K562 (cell line): ENCODE measurements at regions not wholly inside any gene's neighbourhood (a gene's known extent, or its start where the extent isn't known, plus 50 kb on each side); places are given as distances from the start of the nearest gene placed in this dataset.

ENCODE experiments used
- ATAC-seq: fragments of 200-7000 bp; cut with Tn5 transposase; 3 replicates; pipeline ENCODE4 v1.9.1; 2020; ENCODE audit warnings: moderate library complexity
- BruUV-seq: library from RNA; stranded (reverse); fragments of 400-500 nt; replicated peaks from 2 replicates; lab custom pipeline; 2021; lab: Mats Ljungman, UMichigan
- CTCF ChIA-PET: fragments of 300-600 bp; formaldehyde crosslinking; extraction: SDS; loops from one replicate; lab custom pipeline; 2021; ENCODE audit warnings: low intra/inter-chr PET ratio; lab: Yijun Ruan, JAX
- POLR2A ChIA-PET: fragments of 300-600, 350-650 bp; sonication (Branson Sonifier 250); formaldehyde crosslinking; extraction: SDS; loops from one replicate; lab custom pipeline; 2021; ENCODE audit warnings: antibody characterized with exemption, inconsistent platforms; lab: Yijun Ruan, JAX
- DNase-seq, 4 experiments: peaks; one replicate each; pipeline versions ENCODE4 v3.0.0 to v3.0.0-alpha.2; 2011 to 2018; ENCODE audit warnings: low spot score in 3 of 4, mixed read lengths in 3 of 4; ENCODE audit errors: extremely low read depth in 1 of 4
- FAIRE-seq: peaks from 2 replicates; lab custom pipeline; 2011; peaks lifted over from hg19 to GRCh38; lab: Jason Lieb, UNC
- H2AFZ ChIP-seq: 2 replicates; pipeline ENCODE4 v1.6.0; 2011; ENCODE audit warnings: low read depth, low read length, control low read depth, inconsistent platforms
- H3K27ac ChIP-seq: fragments of 200-600 bp; 3 replicates; pipeline ENCODE4 v1.8.0; 2011; ENCODE audit warnings: low read depth, mild to moderate bottlenecking, control low read depth, inconsistent platforms, low read length, moderate library complexity, mixed read lengths; ENCODE audit errors: extremely low read depth
- H3K27me3 ChIP-seq, 2 experiments: fragments of 300-600 bp in 1 of 2; 2 replicates in 1 of 2; 3 replicates in 1 of 2; pipeline versions ENCODE4 v1.6.0 to v1.8.0; 2011; ENCODE audit warnings: inconsistent platforms in 2 of 2, low read length in 2 of 2, mild to moderate bottlenecking in 1 of 2, mixed read lengths in 1 of 2, moderate library complexity in 1 of 2; ENCODE audit not compliant: control insufficient read depth in 2 of 2, insufficient read depth in 2 of 2
- H3K36me3 ChIP-seq: fragments of 300-600 bp; 3 replicates; pipeline ENCODE4 v1.8.0; 2011; ENCODE audit warnings: mild to moderate bottlenecking, low read length, inconsistent platforms; ENCODE audit not compliant: control insufficient read depth, insufficient read depth
- H3K4me1 ChIP-seq, 2 experiments: fragments of 200-600 bp in 1 of 2; replicated peaks in 1 of 2; 2 replicates in 1 of 2; 3 replicates in 1 of 2; pipeline versions ENCODE4 v1.5.1 to v1.8.0; 2011; ENCODE audit warnings: inconsistent platforms in 2 of 2, low read length in 2 of 2, mild to moderate bottlenecking in 1 of 2, mixed read lengths in 1 of 2, moderate library complexity in 1 of 2; ENCODE audit not compliant: control insufficient read depth in 2 of 2, insufficient read depth in 2 of 2
- H3K4me2 ChIP-seq: 2 replicates; pipeline ENCODE4 v1.6.1; 2011; ENCODE audit warnings: low read length, control low read depth, inconsistent platforms, mixed read lengths; ENCODE audit not compliant: insufficient read depth
- H3K4me3 ChIP-seq: fragments of 200-600 bp; sonication (generic), shearing (Covaris generic); 2 replicates; pipeline ENCODE4 v1.5.1; 2016; ENCODE audit warnings: control low read depth, inconsistent platforms
- H3K79me2 ChIP-seq: fragments of 200-600 bp; 3 replicates; pipeline ENCODE4 v1.8.0; 2011; ENCODE audit warnings: low read length, inconsistent platforms; ENCODE audit not compliant: control insufficient read depth, insufficient read depth
- H3K9ac ChIP-seq, 2 experiments: 2 replicates each; pipeline versions ENCODE4 v1.6.0 to v1.6.1; 2011; ENCODE audit warnings: low read depth in 2 of 2, low read length in 2 of 2, control low read depth in 1 of 2, inconsistent platforms in 1 of 2, mild to moderate bottlenecking in 1 of 2, mixed read lengths in 1 of 2; ENCODE audit not compliant: insufficient read depth in 1 of 2
- H3K9me1 ChIP-seq: one replicate; pipeline ENCODE4 v1.6.0; 2011; ENCODE audit warnings: inconsistent platforms, mild to moderate bottlenecking, low read length, moderate library complexity; ENCODE audit not compliant: control insufficient read depth, insufficient read depth
- H3K9me3 ChIP-seq: replicated peaks from 2 replicates; pipeline ENCODE4 v1.5.1; 2011; ENCODE audit warnings: low read depth, low read length, inconsistent platforms; ENCODE audit not compliant: control insufficient read depth, insufficient read depth
- H4K20me1 ChIP-seq: replicated peaks from 2 replicates; pipeline ENCODE4 v1.6.1; 2011; ENCODE audit warnings: low read length, inconsistent platforms, mixed read lengths; ENCODE audit not compliant: control insufficient read depth, insufficient read depth
- HDAC3 ChIP-seq: fragments of 450-650 bp; IDR thresholded peaks from 2 replicates; pipeline ENCODE4 v1.6.1; 2018; ENCODE audit warnings: borderline replicate concordance, mild to moderate bottlenecking, moderate library complexity; ENCODE audit not compliant: partially characterized antibody
- LCOR ChIP-seq: sonication (generic); formaldehyde crosslinking; IDR thresholded peaks from 2 replicates; pipeline ENCODE4 v1.8.0; 2022; ENCODE audit warnings: mild to moderate bottlenecking, missing genetic modification reagents
- NR3C1 ChIP-seq: sonication (generic); formaldehyde crosslinking; IDR thresholded peaks from 2 replicates; pipeline ENCODE4 v1.8.1; 2022; ENCODE audit warnings: missing genetic modification reagents
- SMAD1 ChIP-seq: fragments of 150-350 bp; IDR thresholded peaks from 2 replicates; pipeline ENCODE4 v1.6.1; 2014; ENCODE audit warnings: low read length, low read depth; ENCODE audit not compliant: partially characterized antibody
- SNRNP70 ChIP-seq: fragments of 200-400 bp; formaldehyde crosslinking; optimal IDR thresholded peaks from 2 replicates; pipeline ENCODE3; 2017; ENCODE audit warnings: low read depth, low read length
- ZFP30 ChIP-seq: fragments of 250-450 bp; sonication (Bioruptor Pico); IDR thresholded peaks from 2 replicates; pipeline ENCODE4 v1.8.0; 2022; ENCODE audit warnings: moderate library complexity, mild to moderate bottlenecking, inconsistent platforms, borderline replicate concordance
- ZNF184 ChIP-seq: sonication (generic); formaldehyde crosslinking; IDR thresholded peaks from 2 replicates; pipeline ENCODE4 v1.5.0; 2020; ENCODE audit warnings: missing genetic modification reagents
- ZNF561 ChIP-seq: fragments of 450-650 bp; formaldehyde crosslinking; conservative IDR thresholded peaks from 2 replicates; pipeline ENCODE4 v1.4.0; 2020; ENCODE audit warnings: mild to moderate bottlenecking, moderate library complexity
- whole genome bisulfite sequencing: fragments of 100-300 bp; shearing (Covaris generic); methylation state at CpG from one replicate; pipeline ENCODE4 v1.1.6; 2016; ENCODE audit warnings: low coverage, mixed read lengths; ENCODE audit not compliant: insufficient coverage; ENCODE audit errors: missing lambda C conversion rate; 5-methylcytosine and 5-hydroxymethylcytosine counted together
- in situ Hi-C: fragments of 300-500 bp; cut with MboI; formaldehyde crosslinking; loops from 4 replicates; pipeline ENCODE4 v1.15.0; 2018; ENCODE audit warnings: inconsistent platforms, mixed read lengths
- intact Hi-C: fragments of 100-400 bp; cut with micrococcal nuclease; formaldehyde crosslinking; loops from 2 replicates; pipeline ENCODE4 v1.14.2; 2022
- TF ChIP-seq, protein P1 (sequence below): fragments of 250-450 bp; sonication (Bioruptor Pico); IDR thresholded peaks from 2 replicates; pipeline ENCODE4 v1.5.1; 2021; ENCODE audit warnings: mild to moderate bottlenecking
- TF ChIP-seq, protein P2 (sequence below): fragments of 450-650 bp; IDR thresholded peaks from 2 replicates; pipeline ENCODE4 v1.6.1; 2014; ENCODE audit warnings: low read depth, mild to moderate bottlenecking, moderate library complexity, borderline replicate concordance
- TF ChIP-seq, protein P3 (sequence below): sonication (generic); formaldehyde crosslinking; IDR thresholded peaks from 2 replicates; pipeline ENCODE4 v1.8.0; 2023; ENCODE audit warnings: mild to moderate bottlenecking, missing genetic modification reagents

- BruUV-seq = no TSS peak
- TF ChIP-seq NR3C1 (CRISPR knock-in tag) (no peak), ZNF561 (CRISPR knock-in tag) (no peak)
- H3K4me2 ChIP-seq = no peak overlapping the region
- FAIRE-seq (no peak), ATAC-seq (no peak), DNase-seq (no peak)
- no peaks in the 10 kb centered on the region for H3K79me2 ChIP-seq
- intact Hi-C loops = no loop called here
- CTCF ChIA-PET = no interaction called here
- H3K4me3 ChIP-seq = no peak overlapping the region
- H4K20me1 ChIP-seq = no peaks in the 10 kb centered on the region
- in situ Hi-C loops = no loop called here
- no peaks in the 10 kb centered on the region for H3K9me1 ChIP-seq
- H3K27ac ChIP-seq = no peak overlapping the region
- no peak overlapping the region for H3K9ac ChIP-seq
- no peaks in the 10 kb centered on the region; a peak in 1 of 5 replicates for H3K27me3 ChIP-seq
- no peak overlapping the region for H2AFZ ChIP-seq
- WGBS = 0% methylated on average over 3 of the region's 4 CpGs
- POLR2A ChIA-PET = interaction anchor here (0.6 kb wide), 1 partner anchor 39 kb away, joined by 3 read pairs; no protein-coding TSS in a partner anchor
- H3K9me3 ChIP-seq = no peaks in the 10 kb centered on the region
- no peaks in the 10 kb centered on the region for H3K36me3 ChIP-seq
- H3K4me1 ChIP-seq = no peaks in the 10 kb centered on the region
Measured at GRCh38 chr2:238580486-238580885, 153.8 kb downstream of the ASB1 start.

GRCh38 chr2:238581126-238581525 lies 154.4 kb downstream of the ASB1 start:
- H3K79me2 ChIP-seq = no peaks in the 10 kb centered on the region
- H3K27me3 ChIP-seq = peaks cover 0 to 5% of the 10 kb centered on the region in 2 experiments; a peak in 2 of 5 replicates
- no peak overlapping the region for H3K27ac ChIP-seq
- H3K9me1 ChIP-seq = no peaks in the 10 kb centered on the region
- H3K4me1 ChIP-seq = no peaks in the 10 kb centered on the region
- ATAC-seq (no peak), DNase-seq (no peak), FAIRE-seq (no peak)
- H3K36me3 ChIP-seq = no peaks in the 10 kb centered on the region
- BruUV-seq = no TSS peak
- H3K9me3 ChIP-seq = no peaks in the 10 kb centered on the region
- intact Hi-C loops = no loop called here
- ChIA-PET CTCF (no interaction called here), POLR2A (interaction anchor here (0.6 kb wide), 1 partner anchor 39 kb away, joined by 3 read pairs; no protein-coding TSS in a partner anchor)
- H3K9ac ChIP-seq = no peak overlapping the region
- in situ Hi-C loops = no loop called here
- H2AFZ ChIP-seq = no peak overlapping the region
- WGBS = 0% methylated on average over 4 of the region's 4 CpGs
- no peak overlapping the region for H3K4me3 ChIP-seq
- H3K4me2 ChIP-seq = no peak overlapping the region
- no peaks in the 10 kb centered on the region for H4K20me1 ChIP-seq
- no peak for TF ChIP-seq ZFP30 (CRISPR knock-in tag)
- TF ChIP-seq, protein P1, sequence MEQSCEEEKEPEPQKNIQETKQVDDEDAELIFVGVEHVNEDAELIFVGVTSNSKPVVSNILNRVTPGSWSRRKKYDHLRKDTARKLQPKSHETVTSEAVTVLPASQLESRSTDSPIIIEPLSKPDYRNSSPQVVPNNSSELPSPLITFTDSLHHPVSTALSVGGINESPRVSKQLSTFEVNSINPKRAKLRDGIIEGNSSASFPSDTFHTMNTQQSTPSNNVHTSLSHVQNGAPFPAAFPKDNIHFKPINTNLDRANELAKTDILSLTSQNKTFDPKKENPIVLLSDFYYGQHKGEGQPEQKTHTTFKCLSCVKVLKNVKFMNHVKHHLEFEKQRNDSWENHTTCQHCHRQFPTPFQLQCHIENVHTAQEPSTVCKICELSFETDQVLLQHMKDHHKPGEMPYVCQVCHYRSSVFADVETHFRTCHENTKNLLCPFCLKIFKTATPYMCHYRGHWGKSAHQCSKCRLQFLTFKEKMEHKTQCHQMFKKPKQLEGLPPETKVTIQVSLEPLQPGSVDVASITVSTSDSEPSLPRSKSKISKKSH (CRISPR knock-in tag) = no peak
- TF ChIP-seq HDAC3 = no peak
- TF ChIP-seq LCOR (CRISPR knock-in tag) = no peak
- no peak for TF ChIP-seq ZNF184
- no peak for TF ChIP-seq SNRNP70
- no peak for TF ChIP-seq SMAD1
- TF ChIP-seq, protein P2, sequence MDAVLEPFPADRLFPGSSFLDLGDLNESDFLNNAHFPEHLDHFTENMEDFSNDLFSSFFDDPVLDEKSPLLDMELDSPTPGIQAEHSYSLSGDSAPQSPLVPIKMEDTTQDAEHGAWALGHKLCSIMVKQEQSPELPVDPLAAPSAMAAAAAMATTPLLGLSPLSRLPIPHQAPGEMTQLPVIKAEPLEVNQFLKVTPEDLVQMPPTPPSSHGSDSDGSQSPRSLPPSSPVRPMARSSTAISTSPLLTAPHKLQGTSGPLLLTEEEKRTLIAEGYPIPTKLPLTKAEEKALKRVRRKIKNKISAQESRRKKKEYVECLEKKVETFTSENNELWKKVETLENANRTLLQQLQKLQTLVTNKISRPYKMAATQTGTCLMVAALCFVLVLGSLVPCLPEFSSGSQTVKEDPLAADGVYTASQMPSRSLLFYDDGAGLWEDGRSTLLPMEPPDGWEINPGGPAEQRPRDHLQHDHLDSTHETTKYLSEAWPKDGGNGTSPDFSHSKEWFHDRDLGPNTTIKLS = no peak
- TF ChIP-seq, protein P3, sequence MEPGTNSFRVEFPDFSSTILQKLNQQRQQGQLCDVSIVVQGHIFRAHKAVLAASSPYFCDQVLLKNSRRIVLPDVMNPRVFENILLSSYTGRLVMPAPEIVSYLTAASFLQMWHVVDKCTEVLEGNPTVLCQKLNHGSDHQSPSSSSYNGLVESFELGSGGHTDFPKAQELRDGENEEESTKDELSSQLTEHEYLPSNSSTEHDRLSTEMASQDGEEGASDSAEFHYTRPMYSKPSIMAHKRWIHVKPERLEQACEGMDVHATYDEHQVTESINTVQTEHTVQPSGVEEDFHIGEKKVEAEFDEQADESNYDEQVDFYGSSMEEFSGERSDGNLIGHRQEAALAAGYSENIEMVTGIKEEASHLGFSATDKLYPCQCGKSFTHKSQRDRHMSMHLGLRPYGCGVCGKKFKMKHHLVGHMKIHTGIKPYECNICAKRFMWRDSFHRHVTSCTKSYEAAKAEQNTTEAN (CRISPR knock-in tag) = no peak
